ENCODE measurements at regions not wholly inside any gene's neighbourhood (a gene's known extent, or its start where the extent isn't known, plus 50 kb on each side); places are given as distances from the start of the nearest gene placed in this dataset.
"Not testable (repeated sequence)": the region's sequence is repeated elsewhere in the genome, so short reads cannot be mapped to it uniquely, and the experiment has no call there.

GRCh38 chr4:58411904-58412303, 1301.7 kb upstream of the IGFBP7 start:
- DNase-seq (ENCODE audit: low spot score) (no peak), FAIRE-seq (no peak)

- DNase-seq (ENCODE audit: low spot score) (no peak), FAIRE-seq (no peak)
Measured at GRCh38 chr4:58406762-58407161, 1296.6 kb upstream of the IGFBP7 start.

GRCh38 chr4:58368221-58368620, 1258.0 kb upstream of the IGFBP7 start:
- FAIRE-seq (no peak), DNase-seq (ENCODE audit: low spot score) (no peak)

- DNase-seq (ENCODE audit: low spot score) = no peak
Measured at GRCh38 chr4:58360354-58361133, 1250.4 kb upstream of the IGFBP7 start.

GRCh38 chr4:58359590-58359989, 1249.4 kb upstream of the IGFBP7 start:
- FAIRE-seq = no peak
- no peak for DNase-seq (ENCODE audit: low spot score)

More at GRCh38 chr4:58360354-58361133, 1250.4 kb upstream of the IGFBP7 start:
- no peak for FAIRE-seq

- FAIRE-seq (no peak), DNase-seq (ENCODE audit: low spot score) (no peak)
Measured at GRCh38 chr4:58357947-58358346, 1247.8 kb upstream of the IGFBP7 start.

GRCh38 chr4:58325070-58325469, 1214.9 kb upstream of the IGFBP7 start:
- DNase-seq (ENCODE audit: low spot score) = no peak
- FAIRE-seq = no peak

- FAIRE-seq (no peak), DNase-seq (ENCODE audit: low spot score) (no peak)
Measured at GRCh38 chr4:58313444-58313843, 1203.3 kb upstream of the IGFBP7 start.

- FAIRE-seq = no peak
- DNase-seq (ENCODE audit: low spot score) = no peak
Measured at GRCh38 chr4:58303456-58303855, 1193.3 kb upstream of the IGFBP7 start.

- no peak for DNase-seq (ENCODE audit: low spot score)
- FAIRE-seq = no peak
Measured at GRCh38 chr4:58301376-58301999, 1191.3 kb upstream of the IGFBP7 start.

GRCh38 chr4:58286335-58286734, 1176.2 kb upstream of the IGFBP7 start:
- FAIRE-seq = no peak

GRCh38 chr4:58280928-58281327, 1170.7 kb upstream of the IGFBP7 start:
- not testable (repeated sequence) for FAIRE-seq; DNase-seq (ENCODE audit: low spot score)

More at GRCh38 chr4:58286335-58286734, 1176.2 kb upstream of the IGFBP7 start:
- DNase-seq (ENCODE audit: low spot score) = no peak

GRCh38 chr4:58275856-58276255, 1165.7 kb upstream of the IGFBP7 start:
- no peak for FAIRE-seq
- DNase-seq (ENCODE audit: low spot score) = no peak

GRCh38 chr4:58274553-58274952, 1164.4 kb upstream of the IGFBP7 start:
- FAIRE-seq (no peak), DNase-seq (ENCODE audit: low spot score) (no peak)

- FAIRE-seq = no peak
- no peak for DNase-seq (ENCODE audit: low spot score)
Measured at GRCh38 chr4:58272311-58272710, 1162.1 kb upstream of the IGFBP7 start.

GRCh38 chr4:58265734-58266133, 1155.5 kb upstream of the IGFBP7 start:
- DNase-seq (ENCODE audit: low spot score) (no peak), FAIRE-seq (no peak)

GRCh38 chr4:58261526-58261925, 1151.3 kb upstream of the IGFBP7 start:
- DNase-seq (ENCODE audit: low spot score) (no peak), FAIRE-seq (no peak)

- no peak for DNase-seq (ENCODE audit: low spot score)
- FAIRE-seq = no peak
Measured at GRCh38 chr4:58254291-58254690, 1144.1 kb upstream of the IGFBP7 start.

- FAIRE-seq (no peak), DNase-seq (ENCODE audit: low spot score) (no peak)
Measured at GRCh38 chr4:58252656-58253055, 1142.5 kb upstream of the IGFBP7 start.

GRCh38 chr4:58247792-58248191, 1137.6 kb upstream of the IGFBP7 start:
- no peak for FAIRE-seq
- peak; percentile 17 for DNase-seq (ENCODE audit: low spot score)

GRCh38 chr4:58225460-58225859, 1115.3 kb upstream of the IGFBP7 start:
- DNase-seq (ENCODE audit: low spot score) = no peak
- no peak for FAIRE-seq

- FAIRE-seq (no peak), DNase-seq (ENCODE audit: low spot score) (no peak)
Measured at GRCh38 chr4:58219179-58219578, 1109.0 kb upstream of the IGFBP7 start.

- DNase-seq (ENCODE audit: low spot score) = no peak
- FAIRE-seq = no peak
Measured at GRCh38 chr4:58216461-58216860, 1106.3 kb upstream of the IGFBP7 start.
